ENCODE measurements at regions not wholly inside any gene's neighbourhood (a gene's known extent, or its start where the extent isn't known, plus 50 kb on each side); places are given as distances from the start of the nearest gene placed in this dataset.

- no peak for TF ChIP-seq GATA1 (IDR thresholded peaks at IDR 0.05; ENCODE audit: low read depth, low read length)
- no peak for TF ChIP-seq POLR2A (IDR thresholded peaks at IDR 0.05; ENCODE audit: low read length)
- DNase-seq, result no peak
These were observed 133.4 kb downstream of the ACTL7B start for GRCh38 chr9:108722396-108722795.

GRCh38 chr9:108720191-108720642 lies 135.6 kb downstream of the ACTL7B start:
- DNase-seq, result no peak
- TF ChIP-seq GATA1 (IDR thresholded peaks at IDR 0.05; ENCODE audit: low read depth, low read length) (no peak), POLR2A (IDR thresholded peaks at IDR 0.05; ENCODE audit: low read length) (no peak)

GRCh38 chr9:108710424-108710823 lies 145.4 kb downstream of the ACTL7B start:
- no peak for TF ChIP-seq GATA1 (IDR thresholded peaks at IDR 0.05; ENCODE audit: low read depth, low read length)
- TF ChIP-seq POLR2A (IDR thresholded peaks at IDR 0.05; ENCODE audit: low read length), result no peak
- no peak for DNase-seq

GRCh38 chr9:108709997-108710396 lies 145.8 kb downstream of the ACTL7B start:
- TF ChIP-seq POLR2A (IDR thresholded peaks at IDR 0.05; ENCODE audit: low read length) (no peak), GATA1 (IDR thresholded peaks at IDR 0.05; ENCODE audit: low read depth, low read length) (no peak)
- DNase-seq, result no peak

- TF ChIP-seq GATA1 (IDR thresholded peaks at IDR 0.05; ENCODE audit: low read depth, low read length) (no peak), POLR2A (IDR thresholded peaks at IDR 0.05; ENCODE audit: low read length) (no peak)
- no peak for DNase-seq
These were observed 146.7 kb downstream of the ACTL7B start for GRCh38 chr9:108709126-108709525.

GRCh38 chr9:108708448-108708847 lies 147.3 kb downstream of the ACTL7B start:
- DNase-seq, result no peak
- no peak for TF ChIP-seq GATA1 (IDR thresholded peaks at IDR 0.05; ENCODE audit: low read depth, low read length)
- no peak for TF ChIP-seq POLR2A (IDR thresholded peaks at IDR 0.05; ENCODE audit: low read length)

GRCh38 chr9:108707120-108707519 lies 148.7 kb downstream of the ACTL7B start:
- TF ChIP-seq GATA1 (IDR thresholded peaks at IDR 0.05; ENCODE audit: low read depth, low read length) (no peak), POLR2A (IDR thresholded peaks at IDR 0.05; ENCODE audit: low read length) (no peak)
- no peak for DNase-seq

- no peak for DNase-seq
- TF ChIP-seq POLR2A (IDR thresholded peaks at IDR 0.05; ENCODE audit: low read length) (no peak), GATA1 (IDR thresholded peaks at IDR 0.05; ENCODE audit: low read depth, low read length) (no peak)
These were observed 151.5 kb downstream of the ACTL7B start for GRCh38 chr9:108704156-108704852.

GRCh38 chr9:108703429-108703828 lies 152.4 kb downstream of the ACTL7B start:
- no peak for TF ChIP-seq POLR2A (IDR thresholded peaks at IDR 0.05; ENCODE audit: low read length)
- TF ChIP-seq GATA1 (IDR thresholded peaks at IDR 0.05; ENCODE audit: low read depth, low read length), result no peak
- DNase-seq, result no peak

GRCh38 chr9:108702681-108703080 lies 153.1 kb downstream of the ACTL7B start:
- TF ChIP-seq GATA1 (IDR thresholded peaks at IDR 0.05; ENCODE audit: low read depth, low read length) (no peak), POLR2A (IDR thresholded peaks at IDR 0.05; ENCODE audit: low read length) (no peak)
- DNase-seq, result no peak

GRCh38 chr9:108698801-108699200 lies 157.0 kb downstream of the ACTL7B start:
- TF ChIP-seq POLR2A (IDR thresholded peaks at IDR 0.05; ENCODE audit: low read length), result no peak
- TF ChIP-seq GATA1 (IDR thresholded peaks at IDR 0.05; ENCODE audit: low read depth, low read length), result no peak
- no peak for DNase-seq

GRCh38 chr9:108698231-108698630 lies 157.6 kb downstream of the ACTL7B start:
- TF ChIP-seq GATA1 (IDR thresholded peaks at IDR 0.05; ENCODE audit: low read depth, low read length) (no peak), POLR2A (IDR thresholded peaks at IDR 0.05; ENCODE audit: low read length) (no peak)
- no peak for DNase-seq

- TF ChIP-seq POLR2A (IDR thresholded peaks at IDR 0.05; ENCODE audit: low read length) (no peak), GATA1 (IDR thresholded peaks at IDR 0.05; ENCODE audit: low read depth, low read length) (no peak)
- no peak for DNase-seq
These were observed 159.6 kb downstream of the ACTL7B start for GRCh38 chr9:108696156-108696555.

- no peak for DNase-seq
- no peak for TF ChIP-seq GATA1 (IDR thresholded peaks at IDR 0.05; ENCODE audit: low read depth, low read length)
- TF ChIP-seq POLR2A (IDR thresholded peaks at IDR 0.05; ENCODE audit: low read length), result no peak
These were observed 161.6 kb downstream of the ACTL7B start for GRCh38 chr9:108694170-108694569.

GRCh38 chr9:108691614-108692013 lies 164.2 kb downstream of the ACTL7B start:
- no peak for TF ChIP-seq POLR2A (IDR thresholded peaks at IDR 0.05; ENCODE audit: low read length)
- no peak for TF ChIP-seq GATA1 (IDR thresholded peaks at IDR 0.05; ENCODE audit: low read depth, low read length)
- DNase-seq, result no peak

Data from erythroblast (primary cell).